ENCODE measurements at regions not wholly inside any gene's neighbourhood (a gene's known extent, or its start where the extent isn't known, plus 50 kb on each side); places are given as distances from the start of the nearest gene placed in this dataset.

GRCh38 chr11:93073508-93074280, 104.2 kb downstream of the MTNR1B start:
- no peak for TF ChIP-seq CTCF (IDR thresholded peaks at IDR 0.05; ENCODE audit: low read depth, low read length)
- no peak for TF ChIP-seq MYC (IDR thresholded peaks at IDR 0.05; ENCODE audit: low read depth, low read length)
- TF ChIP-seq POLR2A (IDR thresholded peaks at IDR 0.05; ENCODE audit: extremely low read depth, insufficient read length): no peak
